Ovary (tissue), 3 donors: ENCODE measurements at regions not wholly inside any gene's neighbourhood (a gene's known extent, or its start where the extent isn't known, plus 50 kb on each side); places are given as distances from the start of the nearest gene placed in this dataset.

ENCODE experiments used
- EP300 ChIP-seq: sonication (generic); formaldehyde crosslinking; IDR thresholded peaks from one replicate; pipeline ENCODE4 v1.6.1; 2017; ENCODE audit warnings: antibody characterized with exemption
- POLR2A ChIP-seq: fragments of 450-650 bp; IDR thresholded peaks from one replicate; pipeline ENCODE4 v1.6.1; 2017; ENCODE audit warnings: antibody characterized with exemption, mild to moderate bottlenecking, moderate library complexity
- TF ChIP-seq, protein P1 (sequence below), 3 donors: fragments of 450-650 bp in 2 of 3; fragments of 200-600 bp in 1 of 3; IDR thresholded peaks; one replicate each; pipeline versions ENCODE4 v1.5.1 to v1.8.0; 2016 to 2022; ENCODE audit warnings: antibody characterized with exemption in 3 of 3, mild to moderate bottlenecking in 1 of 3
- donor health status: DM: no; HTN: no; CAD: no.

DNA sequence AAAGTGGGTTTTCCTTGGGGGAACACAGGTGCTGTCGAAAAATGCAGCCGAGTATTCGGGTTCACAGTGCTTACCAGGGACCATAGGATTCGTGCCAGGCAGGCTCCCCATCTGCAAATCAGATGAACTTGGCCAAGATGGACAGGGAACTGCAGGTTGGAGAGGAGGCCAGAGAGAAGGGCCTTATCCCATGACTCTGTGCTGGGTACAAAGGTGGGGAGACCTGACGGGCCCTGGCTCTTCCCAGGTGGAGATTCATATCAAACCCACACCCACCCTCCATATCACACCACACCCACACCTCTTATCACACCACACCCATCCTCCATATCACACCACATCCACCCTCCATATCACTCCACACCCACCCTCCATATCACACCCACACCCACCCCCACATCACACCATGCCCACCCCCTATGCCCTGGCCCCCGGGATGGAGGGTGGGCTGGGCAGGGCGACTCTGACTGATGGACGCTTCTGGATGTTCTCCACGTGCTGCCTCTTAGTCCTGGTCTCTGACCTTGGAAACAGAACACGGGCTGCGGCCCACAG lies 319.7 kb downstream of the ADGRD1 start:
- TF ChIP-seq, protein P1, sequence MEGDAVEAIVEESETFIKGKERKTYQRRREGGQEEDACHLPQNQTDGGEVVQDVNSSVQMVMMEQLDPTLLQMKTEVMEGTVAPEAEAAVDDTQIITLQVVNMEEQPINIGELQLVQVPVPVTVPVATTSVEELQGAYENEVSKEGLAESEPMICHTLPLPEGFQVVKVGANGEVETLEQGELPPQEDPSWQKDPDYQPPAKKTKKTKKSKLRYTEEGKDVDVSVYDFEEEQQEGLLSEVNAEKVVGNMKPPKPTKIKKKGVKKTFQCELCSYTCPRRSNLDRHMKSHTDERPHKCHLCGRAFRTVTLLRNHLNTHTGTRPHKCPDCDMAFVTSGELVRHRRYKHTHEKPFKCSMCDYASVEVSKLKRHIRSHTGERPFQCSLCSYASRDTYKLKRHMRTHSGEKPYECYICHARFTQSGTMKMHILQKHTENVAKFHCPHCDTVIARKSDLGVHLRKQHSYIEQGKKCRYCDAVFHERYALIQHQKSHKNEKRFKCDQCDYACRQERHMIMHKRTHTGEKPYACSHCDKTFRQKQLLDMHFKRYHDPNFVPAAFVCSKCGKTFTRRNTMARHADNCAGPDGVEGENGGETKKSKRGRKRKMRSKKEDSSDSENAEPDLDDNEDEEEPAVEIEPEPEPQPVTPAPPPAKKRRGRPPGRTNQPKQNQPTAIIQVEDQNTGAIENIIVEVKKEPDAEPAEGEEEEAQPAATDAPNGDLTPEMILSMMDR (IDR thresholded peaks at IDR 0.05), result no peak
- TF ChIP-seq POLR2A (no peak), EP300 (no peak)
